Head of caudate nucleus (tissue), 42 donors: ENCODE measurements at regions not wholly inside any gene's neighbourhood (a gene's known extent, or its start where the extent isn't known, plus 50 kb on each side); places are given as distances from the start of the nearest gene placed in this dataset.

Experiments
- DNase-seq, 42 donors: peaks; one replicate each; pipeline versions ENCODE4 v3.0.0 to v3.0.0-alpha.2; 2020 to 2021; ENCODE audit warnings: mixed read lengths in 7 of 42
- intact Hi-C: fragments of 100-400 bp; cut with DNase I; formaldehyde crosslinking; loops from one replicate; pipeline ENCODE4 v1.15.0; 2022

DNA sequence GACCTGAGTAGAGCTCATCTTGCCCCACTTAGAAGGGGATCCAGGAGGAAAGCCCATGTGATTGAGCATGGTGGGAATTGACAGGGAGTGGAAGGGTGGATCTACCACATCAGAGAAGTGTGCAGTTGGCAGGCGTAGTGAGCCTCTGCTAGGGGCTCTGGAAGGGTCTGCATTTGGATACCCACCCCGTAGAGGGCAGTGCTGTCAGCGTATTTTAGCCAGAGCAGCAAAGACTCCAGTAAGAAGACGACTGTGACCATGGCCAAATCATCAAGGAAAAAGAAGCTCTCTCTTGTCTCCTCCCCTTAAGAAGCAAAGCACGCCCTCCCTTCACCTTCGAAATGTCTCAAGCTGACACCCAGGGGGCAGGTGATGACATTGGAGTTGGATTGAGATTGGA lies 68.8 kb upstream of the INHBA start:
- intact Hi-C loops, result no loop called here
- DNase-seq, result no peak

DNA sequence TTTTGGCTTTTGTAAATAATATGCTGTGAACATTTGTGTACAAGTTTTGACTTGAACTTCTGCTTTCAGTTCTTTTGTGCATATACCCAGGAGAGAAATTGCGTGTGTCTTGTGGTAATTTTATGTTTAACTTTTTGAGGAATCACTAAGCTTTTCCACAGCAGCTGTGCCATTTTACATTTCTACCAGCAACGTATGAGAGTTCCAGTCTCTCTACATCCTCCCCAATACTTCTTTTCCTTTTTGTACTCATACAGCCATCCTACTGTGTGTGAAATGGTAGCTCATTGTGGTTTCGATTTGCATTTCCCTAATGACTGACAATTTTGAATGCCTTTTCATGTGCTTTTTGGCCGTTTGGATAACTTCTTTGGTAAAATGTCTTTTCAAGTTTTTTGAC lies 66.3 kb upstream of the INHBA start:
- intact Hi-C loops, result no loop called here
- DNase-seq, result no peak

- intact Hi-C loops, result no loop called here
- no peak for DNase-seq
These were observed 60.7 kb upstream of the INHBA start for GRCh38 chr7:41763626-41764025.

GRCh38 chr7:41762641-41763040 lies 59.8 kb upstream of the INHBA start:
- intact Hi-C loops, result no loop called here
- no peak for DNase-seq

DNA sequence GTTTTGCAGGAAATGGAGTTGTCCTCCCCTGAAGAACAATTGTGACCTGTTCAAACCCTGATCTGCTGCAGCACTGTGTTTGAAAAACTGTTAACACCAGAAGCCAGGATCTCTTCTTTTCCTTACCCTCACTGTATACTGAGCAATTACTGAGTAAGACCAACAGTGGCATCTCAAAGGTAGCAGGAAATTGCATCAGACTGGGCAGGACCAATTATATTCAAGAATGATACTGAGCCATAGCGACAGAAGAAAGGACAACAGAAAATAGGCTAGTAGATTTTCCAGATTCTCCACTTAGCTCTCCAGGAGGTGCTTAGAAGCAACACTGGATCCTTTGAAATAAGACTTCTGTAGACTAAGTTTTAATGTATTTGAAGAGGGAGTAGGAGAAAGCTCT lies 57.4 kb upstream of the INHBA start:
- no peak for DNase-seq
- intact Hi-C loops, result no loop called here

GRCh38 chr7:41758321-41758720 lies 55.4 kb upstream of the INHBA start:
- intact Hi-C loops, result no loop called here
- no peak for DNase-seq

- DNase-seq, result no peak
- intact Hi-C loops, result no loop called here
These were observed 53.8 kb upstream of the INHBA start for GRCh38 chr7:41756650-41757182.

DNA sequence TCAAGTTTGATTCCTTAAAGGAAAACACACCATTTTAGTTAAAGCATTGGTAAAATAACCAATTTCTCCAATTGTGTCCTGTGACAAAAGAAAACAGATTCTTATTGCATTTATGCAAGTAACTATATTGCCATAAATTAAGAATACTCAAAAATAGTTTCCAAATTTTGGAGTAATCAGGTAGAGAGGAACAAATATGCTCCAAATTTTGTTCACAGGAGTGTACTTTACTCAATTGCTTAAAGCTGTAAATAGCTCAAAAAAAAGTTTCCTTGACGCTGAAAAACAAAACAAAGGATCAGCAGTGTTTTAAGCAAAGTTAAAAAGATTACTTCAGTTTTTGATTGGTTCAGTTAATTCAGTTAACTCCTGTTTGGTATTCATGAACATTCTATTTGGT lies 52.2 kb upstream of the INHBA start:
- no peak for DNase-seq
- intact Hi-C loops, result no loop called here

- intact Hi-C loops, result no loop called here
- no peak for DNase-seq
These were observed 51.2 kb upstream of the INHBA start for GRCh38 chr7:41754046-41754445.
